Astrocyte (in vitro differentiated cells and primary cell): ENCODE measurements at regions not wholly inside any gene's neighbourhood (a gene's known extent, or its start where the extent isn't known, plus 50 kb on each side); places are given as distances from the start of the nearest gene placed in this dataset.

Experiments
- DNase-seq: peaks from one replicate; pipeline ENCODE4 v3.0.0-alpha.2; 2010; ENCODE audit warnings: low read depth
- FAIRE-seq: peaks from 2 replicates; lab custom pipeline; 2011; peaks lifted over from hg19 to GRCh38; lab: Jason Lieb, UNC
- H2AFZ ChIP-seq: 2 replicates; pipeline ENCODE4 v1.6.0; 2012; ENCODE audit warnings: low read depth, low read length, inconsistent platforms
- H3K27ac ChIP-seq: 2 replicates; pipeline ENCODE4 v1.5.1; 2011; ENCODE audit warnings: low read depth, low read length, inconsistent platforms
- H3K27me3 ChIP-seq: 2 replicates; pipeline ENCODE4 v1.6.0; 2011; ENCODE audit warnings: low read length, inconsistent platforms; ENCODE audit not compliant: insufficient read depth
- H3K36me3 ChIP-seq: 2 replicates; pipeline ENCODE4 v1.5.1; 2011; ENCODE audit warnings: low read length, inconsistent platforms; ENCODE audit not compliant: insufficient read depth
- H3K4me1 ChIP-seq: 2 replicates; pipeline ENCODE4 v1.5.1; 2011; ENCODE audit warnings: low read length, inconsistent platforms; ENCODE audit not compliant: insufficient read depth
- H3K4me2 ChIP-seq: 2 replicates; pipeline ENCODE4 v1.6.0; 2012; ENCODE audit warnings: low read length, inconsistent platforms
- H3K4me3 ChIP-seq: 2 replicates; pipeline ENCODE4 v1.5.1; 2011; ENCODE audit warnings: low read depth, mild to moderate bottlenecking, low read length, inconsistent platforms; ENCODE audit not compliant: insufficient read depth
- H3K79me2 ChIP-seq: 2 replicates; pipeline ENCODE4 v1.6.0; 2012; ENCODE audit warnings: mild to moderate bottlenecking, low read length, inconsistent platforms; ENCODE audit not compliant: insufficient read depth
- H3K9ac ChIP-seq: 2 replicates; pipeline ENCODE4 v1.6.0; 2012; ENCODE audit warnings: mild to moderate bottlenecking, low read length, inconsistent platforms
- H3K9me3 ChIP-seq: 2 replicates; pipeline ENCODE4 v1.5.1; 2012; ENCODE audit warnings: low read depth, mild to moderate bottlenecking, low read length, inconsistent platforms; ENCODE audit not compliant: insufficient read depth
- H4K20me1 ChIP-seq: 2 replicates; pipeline ENCODE4 v1.6.0; 2012; ENCODE audit warnings: low read length, inconsistent platforms; ENCODE audit not compliant: insufficient read depth
- H3K27ac Mint-ChIP-seq: one replicate; pipeline ENCODE4 v1.8.0; 2021; ENCODE audit warnings: mild to moderate bottlenecking, mixed read lengths; ENCODE audit not compliant: unreplicated experiment
- H3K27me3 Mint-ChIP-seq: one replicate; pipeline ENCODE4 v1.8.0; 2021; ENCODE audit warnings: low read depth, mixed read lengths; ENCODE audit not compliant: unreplicated experiment
- H3K36me3 Mint-ChIP-seq: one replicate; pipeline ENCODE4 v1.8.0; 2021; ENCODE audit warnings: low read depth, mixed read lengths; ENCODE audit not compliant: unreplicated experiment
- H3K4me1 Mint-ChIP-seq: one replicate; pipeline ENCODE4 v1.8.0; 2021; ENCODE audit warnings: low read depth, mixed read lengths; ENCODE audit not compliant: unreplicated experiment
- H3K4me3 Mint-ChIP-seq: one replicate; pipeline ENCODE4 v1.8.0; 2021; ENCODE audit warnings: mild to moderate bottlenecking, moderate library complexity, mixed read lengths; ENCODE audit not compliant: unreplicated experiment
- H3K9me3 Mint-ChIP-seq: one replicate; pipeline ENCODE4 v1.8.0; 2021; ENCODE audit warnings: mild to moderate bottlenecking, mixed read lengths; ENCODE audit not compliant: unreplicated experiment
- EZH2 ChIP-seq: IDR thresholded peaks from 2 replicates; pipeline ENCODE4 v1.6.1; 2012; ENCODE audit warnings: mild to moderate bottlenecking, low read length, inconsistent platforms; ENCODE audit not compliant: insufficient read depth
- TF ChIP-seq, protein P1 (sequence below): IDR thresholded peaks from 2 replicates; pipeline ENCODE4 v1.5.1; 2011; ENCODE audit warnings: low read depth, mild to moderate bottlenecking, inconsistent platforms, low read length, moderate library complexity; ENCODE audit not compliant: insufficient read depth

DNA sequence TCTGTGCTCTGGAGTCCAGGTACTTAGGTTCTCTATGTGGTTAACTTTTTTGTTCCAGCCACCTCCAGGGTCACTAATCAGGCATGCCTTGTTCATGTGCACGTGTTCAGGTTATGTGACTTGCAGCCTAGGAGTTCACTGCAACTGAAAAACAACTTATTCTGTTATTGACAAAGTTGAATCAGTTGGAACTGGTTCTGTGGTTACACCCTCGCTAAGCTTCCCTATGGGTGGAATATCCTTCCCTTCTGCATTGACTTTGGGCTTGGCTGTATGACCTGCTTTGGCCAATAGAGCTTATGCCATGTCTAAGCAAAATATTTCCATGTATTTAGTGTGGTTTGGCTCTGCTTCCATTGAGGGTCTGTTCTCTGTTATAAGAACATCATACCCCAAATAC lies 66.0 kb upstream of the DNAH14 start:
- no peak overlapping the region for H3K27ac ChIP-seq
- no peaks in the 10 kb centered on the region for H3K36me3 Mint-ChIP-seq
- DNase-seq (no peak), FAIRE-seq (no peak)
- no peak overlapping the region for H3K27ac Mint-ChIP-seq
- H3K36me3 ChIP-seq, result no peaks in the 10 kb centered on the region
- peaks cover 6% of the 10 kb centered on the region for H3K4me1 Mint-ChIP-seq
- H3K27me3 Mint-ChIP-seq, result no peaks in the 10 kb centered on the region
- no peaks in the 10 kb centered on the region for H3K9me3 ChIP-seq
- H3K9me3 Mint-ChIP-seq, result peaks cover 9% of the 10 kb centered on the region
- no peaks in the 10 kb centered on the region for H3K79me2 ChIP-seq
- H4K20me1 ChIP-seq, result no peaks in the 10 kb centered on the region
- H3K4me2 ChIP-seq, result no peak overlapping the region
- TF ChIP-seq, protein P1, sequence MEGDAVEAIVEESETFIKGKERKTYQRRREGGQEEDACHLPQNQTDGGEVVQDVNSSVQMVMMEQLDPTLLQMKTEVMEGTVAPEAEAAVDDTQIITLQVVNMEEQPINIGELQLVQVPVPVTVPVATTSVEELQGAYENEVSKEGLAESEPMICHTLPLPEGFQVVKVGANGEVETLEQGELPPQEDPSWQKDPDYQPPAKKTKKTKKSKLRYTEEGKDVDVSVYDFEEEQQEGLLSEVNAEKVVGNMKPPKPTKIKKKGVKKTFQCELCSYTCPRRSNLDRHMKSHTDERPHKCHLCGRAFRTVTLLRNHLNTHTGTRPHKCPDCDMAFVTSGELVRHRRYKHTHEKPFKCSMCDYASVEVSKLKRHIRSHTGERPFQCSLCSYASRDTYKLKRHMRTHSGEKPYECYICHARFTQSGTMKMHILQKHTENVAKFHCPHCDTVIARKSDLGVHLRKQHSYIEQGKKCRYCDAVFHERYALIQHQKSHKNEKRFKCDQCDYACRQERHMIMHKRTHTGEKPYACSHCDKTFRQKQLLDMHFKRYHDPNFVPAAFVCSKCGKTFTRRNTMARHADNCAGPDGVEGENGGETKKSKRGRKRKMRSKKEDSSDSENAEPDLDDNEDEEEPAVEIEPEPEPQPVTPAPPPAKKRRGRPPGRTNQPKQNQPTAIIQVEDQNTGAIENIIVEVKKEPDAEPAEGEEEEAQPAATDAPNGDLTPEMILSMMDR, result no peak
- TF ChIP-seq EZH2, result no peak
- no peak overlapping the region for H3K9ac ChIP-seq
- no peaks in the 10 kb centered on the region for H3K4me1 ChIP-seq
- no peaks in the 10 kb centered on the region for H3K27me3 ChIP-seq
- H3K4me3 ChIP-seq, result no peak overlapping the region
- H2AFZ ChIP-seq, result no peak overlapping the region
- H3K4me3 Mint-ChIP-seq, result no peak overlapping the region

DNA sequence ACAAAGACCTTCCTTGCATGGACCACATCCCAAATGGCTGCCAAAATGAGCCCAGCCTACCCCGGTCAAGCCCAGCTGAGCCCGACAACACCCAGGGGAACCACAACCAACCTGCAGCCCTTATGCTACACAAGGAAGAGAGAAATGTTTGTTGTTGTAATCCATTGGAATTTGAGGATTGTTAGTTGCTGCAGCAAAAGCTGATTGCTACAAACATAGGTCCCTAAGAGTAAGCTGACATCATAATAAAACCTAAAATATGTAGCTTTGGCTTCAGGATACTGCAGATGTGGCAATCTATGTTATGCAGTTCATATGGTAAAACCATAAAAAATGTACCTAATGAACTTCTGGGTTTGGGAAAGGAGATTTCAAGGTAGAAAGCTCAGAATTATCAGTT lies 65.5 kb upstream of the DNAH14 start:
- H3K9me3 ChIP-seq, result no peaks in the 10 kb centered on the region
- no peak overlapping the region for H3K4me3 Mint-ChIP-seq
- H3K27me3 Mint-ChIP-seq, result no peaks in the 10 kb centered on the region
- no peak overlapping the region for H3K4me3 ChIP-seq
- no peaks in the 10 kb centered on the region for H3K4me1 ChIP-seq
- peaks cover 9% of the 10 kb centered on the region for H3K9me3 Mint-ChIP-seq
- peaks cover 6% of the 10 kb centered on the region for H3K4me1 Mint-ChIP-seq
- H3K79me2 ChIP-seq, result no peaks in the 10 kb centered on the region
- H3K27me3 ChIP-seq, result no peaks in the 10 kb centered on the region
- TF ChIP-seq EZH2, result no peak
- TF ChIP-seq, protein P1, result no peak
- H3K36me3 Mint-ChIP-seq, result no peaks in the 10 kb centered on the region
- no peak for FAIRE-seq
- no peak overlapping the region for H3K27ac ChIP-seq
- no peak overlapping the region for H3K9ac ChIP-seq
- H3K27ac Mint-ChIP-seq, result no peak overlapping the region
- peak; percentile 20 for DNase-seq
- H2AFZ ChIP-seq, result no peak overlapping the region
- H3K36me3 ChIP-seq, result no peaks in the 10 kb centered on the region
- H4K20me1 ChIP-seq, result no peaks in the 10 kb centered on the region
- H3K4me2 ChIP-seq, result no peak overlapping the region

DNA sequence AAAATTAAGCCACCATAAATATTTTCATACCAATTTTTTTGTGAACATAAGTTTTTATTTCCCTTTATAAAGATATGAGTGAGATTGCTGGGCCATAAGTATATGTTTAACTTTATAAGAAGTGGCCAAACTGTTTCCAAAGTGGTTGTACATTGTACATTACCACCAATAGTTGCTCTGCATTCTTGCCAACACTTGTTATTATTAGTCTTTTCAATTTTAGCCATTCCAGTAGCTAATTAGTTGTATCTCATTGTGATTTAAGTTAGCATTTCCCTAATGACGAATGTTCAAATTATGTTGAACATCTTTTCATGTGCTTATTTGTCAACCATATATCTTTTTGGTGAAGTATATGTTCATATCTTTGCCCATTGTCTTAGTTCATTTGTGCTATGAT lies 64.0 kb upstream of the DNAH14 start:
- H3K4me1 Mint-ChIP-seq, result peaks cover 6% of the 10 kb centered on the region
- no peaks in the 10 kb centered on the region for H3K27me3 Mint-ChIP-seq
- no peaks in the 10 kb centered on the region for H3K9me3 ChIP-seq
- no peaks in the 10 kb centered on the region for H3K36me3 ChIP-seq
- H3K4me2 ChIP-seq, result no peak overlapping the region
- H3K79me2 ChIP-seq, result no peaks in the 10 kb centered on the region
- H3K4me1 ChIP-seq, result no peaks in the 10 kb centered on the region
- TF ChIP-seq, protein P1, result no peak
- TF ChIP-seq EZH2, result no peak
- no peaks in the 10 kb centered on the region for H3K27me3 ChIP-seq
- peaks cover 9% of the 10 kb centered on the region for H3K9me3 Mint-ChIP-seq
- H3K27ac Mint-ChIP-seq, result no peak overlapping the region
- no peak overlapping the region for H3K27ac ChIP-seq
- FAIRE-seq (no peak), DNase-seq (no peak)
- H3K4me3 Mint-ChIP-seq, result no peak overlapping the region
- no peaks in the 10 kb centered on the region for H4K20me1 ChIP-seq
- no peaks in the 10 kb centered on the region for H3K36me3 Mint-ChIP-seq
- no peak overlapping the region for H2AFZ ChIP-seq
- H3K9ac ChIP-seq, result no peak overlapping the region
- no peak overlapping the region for H3K4me3 ChIP-seq
